Neuronal stem cell (in vitro differentiated cells): ENCODE measurements at regions not wholly inside any gene's neighbourhood (a gene's known extent, or its start where the extent isn't known, plus 50 kb on each side); places are given as distances from the start of the nearest gene placed in this dataset.
"Not testable (repeated sequence)": the region's sequence is repeated elsewhere in the genome, so short reads cannot be mapped to it uniquely, and the experiment has no call there.

ENCODE experiments used
- DNase-seq: peaks from one replicate; pipeline ENCODE4 v3.0.0-alpha.2; 2013; ENCODE audit warnings: low spot score
- H2AFZ ChIP-seq: one replicate; pipeline ENCODE4 v1.6.1; 2013; ENCODE audit warnings: mild to moderate bottlenecking, low read length, inconsistent platforms
- H2AK5ac ChIP-seq: 2 replicates; pipeline ENCODE4 v1.6.1; 2013; ENCODE audit warnings: low read depth, mild to moderate bottlenecking, inconsistent platforms, low read length, moderate library complexity, mixed read lengths
- H2BK120ac ChIP-seq: 2 replicates; pipeline ENCODE4 v1.6.1; 2013; ENCODE audit warnings: low read depth, mild to moderate bottlenecking, inconsistent platforms, low read length, moderate library complexity, mixed read lengths
- H2BK12ac ChIP-seq: one replicate; pipeline ENCODE4 v1.6.1; 2013; ENCODE audit warnings: low read length, inconsistent platforms
- H2BK15ac ChIP-seq: 2 replicates; pipeline ENCODE4 v1.6.1; 2013; ENCODE audit warnings: mild to moderate bottlenecking, low read length, inconsistent platforms, mixed read lengths
- H2BK5ac ChIP-seq: one replicate; pipeline ENCODE4 v1.6.1; 2013; ENCODE audit warnings: inconsistent platforms, mild to moderate bottlenecking, low read length, moderate library complexity
- H3K14ac ChIP-seq: one replicate; pipeline ENCODE4 v1.6.1; 2013; ENCODE audit warnings: low read length, inconsistent platforms
- H3K18ac ChIP-seq: 2 replicates; pipeline ENCODE4 v1.6.1; 2013; ENCODE audit warnings: low read length, inconsistent platforms
- H3K23ac ChIP-seq: 2 replicates; pipeline ENCODE4 v1.6.1; 2013; ENCODE audit warnings: low read depth, mild to moderate bottlenecking, mixed read lengths, low read length, inconsistent platforms; ENCODE audit not compliant: poor library complexity
- H3K27ac ChIP-seq: replicated peaks from 3 replicates; pipeline ENCODE4 v1.5.1; 2013; ENCODE audit warnings: low read length, inconsistent platforms
- H3K27me3 ChIP-seq, 3 experiments: 2 replicates each; pipeline ENCODE4 v1.6.1; 2013; ENCODE audit warnings: low read length in 3 of 3, mild to moderate bottlenecking in 2 of 3, inconsistent platforms in 1 of 3, low read depth in 1 of 3, mixed read lengths in 1 of 3, moderate library complexity in 1 of 3; ENCODE audit not compliant: control insufficient read depth in 3 of 3, insufficient read depth in 3 of 3
- H3K36me3 ChIP-seq, 2 donors: replicated peaks in 1 of 2; 2 replicates each; pipeline ENCODE4 v1.6.1; 2013; ENCODE audit warnings: low read length in 2 of 2; ENCODE audit not compliant: control insufficient read depth in 2 of 2, insufficient read depth in 2 of 2
- H3K4ac ChIP-seq: 2 replicates; pipeline ENCODE4 v1.6.1; 2013; ENCODE audit warnings: inconsistent platforms, mild to moderate bottlenecking, low read length, moderate library complexity
- H3K4me1 ChIP-seq, 2 donors: 1 replicate in 1 of 2; 2 replicates in 1 of 2; pipeline ENCODE4 v1.6.1; 2013; ENCODE audit warnings: low read length in 2 of 2, low read depth in 1 of 2; ENCODE audit not compliant: control insufficient read depth in 2 of 2, insufficient read depth in 1 of 2
- H3K4me2 ChIP-seq: one replicate; pipeline ENCODE4 v1.6.1; 2013; ENCODE audit warnings: mild to moderate bottlenecking, low read length, inconsistent platforms; ENCODE audit not compliant: insufficient read depth, poor library complexity, severe bottlenecking
- H3K4me3 ChIP-seq, 2 donors: 2 replicates each; pipeline ENCODE4 v1.5.1; 2013; ENCODE audit warnings: low read length in 2 of 2, mild to moderate bottlenecking in 2 of 2, inconsistent platforms in 1 of 2, moderate library complexity in 1 of 2
- H3K79me1 ChIP-seq: one replicate; pipeline ENCODE4 v1.6.1; 2013; ENCODE audit warnings: low read depth, mild to moderate bottlenecking, inconsistent platforms, low read length, moderate library complexity
- H3K9ac ChIP-seq: one replicate; pipeline ENCODE4 v1.6.1; 2013; ENCODE audit warnings: mild to moderate bottlenecking, low read depth, low read length, inconsistent platforms; ENCODE audit not compliant: poor library complexity
- H3K9me3 ChIP-seq, 2 donors: replicated peaks in 1 of 2; 2 replicates each; pipeline versions ENCODE3 to v1.6.1; 2013; ENCODE audit warnings: low read length in 2 of 2, mild to moderate bottlenecking in 2 of 2, inconsistent platforms in 1 of 2, low read depth in 1 of 2, mixed read lengths in 1 of 2, moderate library complexity in 1 of 2; ENCODE audit not compliant: control insufficient read depth in 2 of 2, insufficient read depth in 1 of 2
- H4K8ac ChIP-seq: one replicate; pipeline ENCODE4 v1.6.1; 2013; ENCODE audit warnings: low read depth, mild to moderate bottlenecking, inconsistent platforms, low read length, moderate library complexity
- H4K91ac ChIP-seq: one replicate; pipeline ENCODE4 v1.6.1; 2013; ENCODE audit warnings: low read length, low read depth, mild to moderate bottlenecking, inconsistent platforms; ENCODE audit not compliant: poor library complexity
- WGBS, 2 donors: extraction: QIAGEN DNeasy Blood & Tissue Kit; methylation state at CpG; one replicate each; pipeline ENCODE4 v1.1.7; 2013; ENCODE audit warnings: missing lambda C conversion rate in 2 of 2, mixed read lengths in 1 of 2; ENCODE audit not compliant: insufficient read length in 2 of 2, insufficient replicate concordance in 1 of 2; ENCODE audit errors: extremely low coverage in 2 of 2; 5-methylcytosine and 5-hydroxymethylcytosine counted together

DNA sequence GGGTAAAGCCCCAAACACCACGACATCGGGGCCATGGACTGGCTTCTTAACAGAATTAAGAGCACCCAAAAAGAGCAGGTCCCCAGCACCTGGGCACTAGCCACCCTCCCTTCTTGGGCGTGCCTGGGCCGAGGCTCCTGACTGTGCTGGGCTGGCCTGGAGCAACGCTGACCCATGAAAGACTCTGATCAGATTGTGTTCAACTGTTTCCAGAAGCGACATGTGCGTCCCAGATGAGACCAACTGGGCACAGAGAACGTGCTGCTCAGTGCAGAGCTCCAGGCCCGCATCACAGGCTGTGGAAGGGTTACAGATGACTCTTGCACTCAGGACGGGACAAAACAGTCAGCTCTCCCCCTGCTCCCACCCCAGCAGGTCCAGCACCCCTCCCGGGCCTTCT is 100.7 kb downstream of the KCNJ12 start:
- Histone ChIP-seq H3K18ac (no peak overlapping the region), H3K14ac (no peak overlapping the region), H2BK5ac (no peak overlapping the region), H2BK12ac (peak overlapping the region; percentile 30), H3K9ac (no peak overlapping the region), H4K8ac (no peak overlapping the region), H2AFZ (no peak overlapping the region), H2BK15ac (no peak overlapping the region), H4K91ac (no peak overlapping the region), H3K27ac (no peak overlapping the region), H2BK120ac (no peak overlapping the region), H3K4me3 (no peak overlapping the region), H3K23ac (no peak overlapping the region), H3K4ac (no peak overlapping the region), H2AK5ac (no peak overlapping the region), H3K27me3 (peaks cover 0 to 6% (median 0%) of the 10 kb centered on the region in 3 experiments), H3K4me2 (no peak overlapping the region), H3K4me1 (peaks cover 0 to 2% of the 10 kb centered on the region in 2 donors), H3K79me1 (no peaks in the 10 kb centered on the region), H3K9me3 (peaks cover 0 to 6% of the 10 kb centered on the region in 2 donors), H3K36me3 (no peaks in the 10 kb centered on the region)
- no peak for DNase-seq
- WGBS, 2 donors, result no CpG with 5 or more reads among the region's 11 CpGs

DNA sequence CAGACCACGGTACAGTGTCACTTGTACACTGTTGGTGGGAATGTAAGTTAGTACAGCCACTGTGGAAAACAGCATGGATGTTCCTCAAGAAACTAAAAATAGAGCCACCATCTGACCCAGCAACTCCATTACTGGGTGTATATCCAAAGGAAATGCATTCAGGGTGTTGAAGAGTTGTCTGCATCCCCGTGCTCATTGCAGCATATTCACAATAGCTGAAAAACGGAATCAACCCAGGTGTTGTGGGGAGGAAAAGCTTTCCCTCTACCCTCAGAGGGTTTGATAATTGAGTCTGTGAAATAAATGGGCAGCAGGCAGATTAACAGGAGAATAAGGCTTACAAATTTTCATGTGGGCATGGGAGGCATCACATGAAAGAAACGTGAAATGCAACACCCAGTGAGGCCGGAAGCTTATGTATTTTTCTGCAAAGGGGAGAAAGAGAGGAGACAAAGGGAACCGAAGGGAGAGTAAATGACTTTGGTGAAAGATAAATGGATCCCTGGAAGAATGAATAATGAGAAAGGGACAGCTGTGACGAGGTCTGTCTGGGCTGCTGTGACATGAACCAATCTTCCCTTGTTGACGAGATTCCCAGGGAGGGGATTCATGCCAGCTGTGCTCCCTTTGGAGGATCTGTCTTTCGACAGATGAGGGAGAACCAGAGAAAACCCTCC is 106.2 kb downstream of the KCNJ12 start:
- Histone ChIP-seq H3K18ac (no peak overlapping the region), H2BK15ac (no peak overlapping the region), H3K4me3 (no peak overlapping the region), H3K4me2 (no peak overlapping the region), H3K4ac (no peak overlapping the region), H3K79me1 (no peaks in the 10 kb centered on the region), H2BK5ac (no peak overlapping the region), H3K9me3 (peaks cover 0 to 6% of the 10 kb centered on the region in 2 donors), H3K27ac (no peak overlapping the region), H2BK12ac (no peak overlapping the region), H3K14ac (no peak overlapping the region), H2AFZ (no peak overlapping the region), H3K9ac (no peak overlapping the region), H2AK5ac (no peak overlapping the region), H4K91ac (no peak overlapping the region), H2BK120ac (no peak overlapping the region), H3K27me3 (peaks cover 0 to 3% (median 0%) of the 10 kb centered on the region in 3 experiments), H3K23ac (no peak overlapping the region), H3K36me3 (no peaks in the 10 kb centered on the region), H4K8ac (no peak overlapping the region), H3K4me1 (peaks cover 0 to 4% of the 10 kb centered on the region in 2 donors)
- WGBS, 2 donors, result no CpG with 5 or more reads among the region's 9 CpGs
- DNase-seq, result no peak

DNA sequence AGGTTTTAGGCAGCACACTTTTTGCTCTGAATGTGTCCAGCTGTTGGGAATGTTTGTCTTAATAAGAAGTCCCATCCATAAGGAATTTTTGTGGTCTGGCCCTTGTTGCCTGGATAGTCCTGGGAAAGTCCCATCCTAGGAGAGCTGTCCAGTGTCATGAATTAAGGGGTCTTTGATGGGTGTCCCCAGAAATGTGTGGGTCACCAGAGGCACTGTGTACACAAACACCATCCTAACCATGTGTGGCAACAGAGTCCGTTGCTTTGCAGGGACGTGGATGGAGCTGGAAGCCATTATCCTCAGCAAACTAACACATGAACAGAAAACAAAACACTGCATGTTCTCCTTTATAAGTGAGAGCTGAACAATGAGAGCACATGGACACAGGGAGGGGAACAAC is 111.9 kb downstream of the KCNJ12 start:
- H3K14ac ChIP-seq, H2BK12ac ChIP-seq, H3K27ac ChIP-seq, DNase-seq, H2BK120ac ChIP-seq, H3K36me3 ChIP-seq, H2AFZ ChIP-seq, H3K18ac ChIP-seq, H4K8ac ChIP-seq, H2BK15ac ChIP-seq, H3K9me3 ChIP-seq, H3K79me1 ChIP-seq, H2AK5ac ChIP-seq, H2BK5ac ChIP-seq, H3K4me1 ChIP-seq, H3K4me3 ChIP-seq, H3K4me2 ChIP-seq, H3K27me3 ChIP-seq, H3K23ac ChIP-seq, H3K4ac ChIP-seq, H3K9ac ChIP-seq, H4K91ac ChIP-seq: not testable (repeated sequence)
- no CpG with 5 or more reads among the region's 2 CpGs for WGBS, 2 donors

DNA sequence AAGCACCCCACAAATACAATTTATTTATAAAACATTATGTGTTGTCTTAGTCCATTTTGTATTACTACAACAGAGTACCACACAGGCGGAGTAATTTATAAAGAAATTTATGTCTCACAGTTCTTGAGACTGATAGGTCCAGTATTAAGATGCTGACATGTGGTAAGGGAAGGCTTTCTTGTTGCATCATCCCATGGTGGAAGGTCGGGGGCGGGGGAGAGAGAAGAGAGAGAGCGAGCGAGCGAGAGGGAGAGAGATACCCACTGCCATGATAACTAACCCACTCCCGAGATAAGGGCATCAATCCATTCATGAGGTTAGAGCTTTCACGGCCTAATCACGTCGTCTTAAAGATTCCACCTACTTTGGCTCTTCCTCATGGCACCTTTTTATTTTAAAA is 117.8 kb downstream of the KCNJ12 start:
- Histone ChIP-seq H3K4me2 (no peak overlapping the region), H3K14ac (no peak overlapping the region), H3K18ac (no peak overlapping the region), H3K27ac (no peak overlapping the region), H2AFZ (no peak overlapping the region), H2AK5ac (no peak overlapping the region), H2BK15ac (no peak overlapping the region), H3K9me3 (no peaks in the 10 kb centered on the region), H2BK120ac (no peak overlapping the region), H3K27me3 (no peaks in the 10 kb centered on the region), H2BK5ac (no peak overlapping the region), H4K8ac (no peak overlapping the region), H3K23ac (no peak overlapping the region), H4K91ac (no peak overlapping the region), H2BK12ac (no peak overlapping the region), H3K9ac (no peak overlapping the region), H3K4me1 (peaks cover 0 to 2% of the 10 kb centered on the region in 2 donors), H3K79me1 (no peaks in the 10 kb centered on the region), H3K4me3 (no peak overlapping the region), H3K4ac (no peak overlapping the region), H3K36me3 (no peaks in the 10 kb centered on the region)
- DNase-seq, result no peak
- WGBS, 2 donors, result no CpG with 5 or more reads among the region's 10 CpGs
